Ovary (tissue), 7 donors: ENCODE measurements at regions not wholly inside any gene's neighbourhood (a gene's known extent, or its start where the extent isn't known, plus 50 kb on each side); places are given as distances from the start of the nearest gene placed in this dataset.

Source experiments
- DNase-seq, 5 donors: peaks; one replicate each; pipeline ENCODE4 v3.0.0-alpha.2; 2019 to 2020
- H3K27ac ChIP-seq, 2 donors: fragments of 200-600 bp; one replicate each; pipeline versions ENCODE4 v1.5.1 to v1.8.0; 2019 to 2022
- H3K27me3 ChIP-seq: fragments of 200-600 bp; one replicate; pipeline ENCODE4 v1.8.0; 2022
- H3K36me3 ChIP-seq: fragments of 200-600 bp; sonication (generic); one replicate; pipeline ENCODE4 v1.5.1; 2019
- H3K4me1 ChIP-seq: one replicate; pipeline ENCODE4 v1.8.1; 2013; ENCODE audit warnings: mild to moderate bottlenecking, moderate library complexity; ENCODE audit not compliant: insufficient read depth
- H3K4me3 ChIP-seq: fragments of 200-600 bp; sonication (generic); one replicate; pipeline ENCODE4 v1.5.1; 2017
- H3K9me3 ChIP-seq, 2 donors: fragments of 200-600 bp in 1 of 2; sonication (generic) in 1 of 2; one replicate each; pipeline versions ENCODE4 v1.5.1 to v1.8.1; 2013 to 2019; ENCODE audit warnings: mild to moderate bottlenecking in 1 of 2, moderate library complexity in 1 of 2
- EP300 ChIP-seq: sonication (generic); formaldehyde crosslinking; IDR thresholded peaks from one replicate; pipeline ENCODE4 v1.6.1; 2017; ENCODE audit warnings: antibody characterized with exemption
- POLR2A ChIP-seq: fragments of 450-650 bp; IDR thresholded peaks from one replicate; pipeline ENCODE4 v1.6.1; 2017; ENCODE audit warnings: antibody characterized with exemption, mild to moderate bottlenecking, moderate library complexity
- WGBS, 3 donors: extraction: QIAGEN DNeasy Blood & Tissue Kit in 1 of 3; methylation state at CpG; one replicate each; pipeline versions ENCODE4 v1.1.5 to v1.1.7; 2013 to 2017; 5-methylcytosine and 5-hydroxymethylcytosine counted together
- intact Hi-C, 4 donors: fragments of 100-400 bp; cut with DNase I; formaldehyde crosslinking; loops; one replicate each; pipeline versions ENCODE4 v1.11.0 to v1.15.1; 2022 to 2023
- TF ChIP-seq, protein P1 (sequence below), 3 donors: fragments of 450-650 bp in 2 of 3; fragments of 200-600 bp in 1 of 3; IDR thresholded peaks; one replicate each; pipeline versions ENCODE4 v1.5.1 to v1.8.0; 2016 to 2022; ENCODE audit warnings: antibody characterized with exemption in 3 of 3, mild to moderate bottlenecking in 1 of 3
- donor health status: DM: no; HTN: no; CAD: no; lungs with moderate emphysema.
- donor health status: DM: no; HTN: no; CAD: no.
- donor health status: Bipolar disorder and iron deficiency.
- donor health status: DM: no; HTN: no; CAD: no.
- donor health status: DM: yes; HTN: yes; CAD: no.

GRCh38 chrX:13472975-13473374 is 96.4 kb upstream of the EGFL6 start:
- H3K9me3 ChIP-seq = no peaks in the 10 kb centered on the region
- no peak for DNase-seq
- no peaks in the 10 kb centered on the region for H3K27me3 ChIP-seq
- H3K27ac ChIP-seq = peak overlapping the region in 1 of 2 donors; percentile 56
- TF ChIP-seq POLR2A = no peak
- no peak for TF ChIP-seq EP300
- TF ChIP-seq, protein P1, sequence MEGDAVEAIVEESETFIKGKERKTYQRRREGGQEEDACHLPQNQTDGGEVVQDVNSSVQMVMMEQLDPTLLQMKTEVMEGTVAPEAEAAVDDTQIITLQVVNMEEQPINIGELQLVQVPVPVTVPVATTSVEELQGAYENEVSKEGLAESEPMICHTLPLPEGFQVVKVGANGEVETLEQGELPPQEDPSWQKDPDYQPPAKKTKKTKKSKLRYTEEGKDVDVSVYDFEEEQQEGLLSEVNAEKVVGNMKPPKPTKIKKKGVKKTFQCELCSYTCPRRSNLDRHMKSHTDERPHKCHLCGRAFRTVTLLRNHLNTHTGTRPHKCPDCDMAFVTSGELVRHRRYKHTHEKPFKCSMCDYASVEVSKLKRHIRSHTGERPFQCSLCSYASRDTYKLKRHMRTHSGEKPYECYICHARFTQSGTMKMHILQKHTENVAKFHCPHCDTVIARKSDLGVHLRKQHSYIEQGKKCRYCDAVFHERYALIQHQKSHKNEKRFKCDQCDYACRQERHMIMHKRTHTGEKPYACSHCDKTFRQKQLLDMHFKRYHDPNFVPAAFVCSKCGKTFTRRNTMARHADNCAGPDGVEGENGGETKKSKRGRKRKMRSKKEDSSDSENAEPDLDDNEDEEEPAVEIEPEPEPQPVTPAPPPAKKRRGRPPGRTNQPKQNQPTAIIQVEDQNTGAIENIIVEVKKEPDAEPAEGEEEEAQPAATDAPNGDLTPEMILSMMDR (IDR thresholded peaks at IDR 0.05) = no peak
- peaks cover 2% of the 10 kb centered on the region for H3K4me1 ChIP-seq
- H3K4me3 ChIP-seq = no peak overlapping the region
- 27 to 39% (median 27%) methylated on average over 5 of the region's 5 CpGs for WGBS, 3 donors
- no peaks in the 10 kb centered on the region for H3K36me3 ChIP-seq
- intact Hi-C loops = no loop called here

DNA sequence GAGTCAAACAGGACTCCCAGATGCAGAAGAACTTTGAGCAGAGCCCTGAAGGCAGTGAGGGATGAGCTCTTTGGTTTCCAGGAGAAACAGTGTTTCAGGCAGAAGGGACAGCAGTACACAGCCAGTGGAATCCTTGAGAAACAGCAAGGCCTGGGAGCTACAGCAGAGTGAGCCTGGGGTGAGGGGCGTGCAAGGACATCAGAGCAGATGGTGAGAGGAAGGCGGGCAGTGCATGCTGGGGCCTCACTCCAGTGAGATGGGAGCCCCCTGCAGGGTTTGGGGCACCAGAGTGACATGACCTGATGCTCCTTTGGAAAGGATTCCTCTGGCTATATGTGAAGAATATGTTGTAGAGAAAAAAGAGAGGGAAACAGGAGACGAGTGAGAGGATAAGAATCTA is 98.1 kb upstream of the EGFL6 start:
- no peak for TF ChIP-seq POLR2A
- TF ChIP-seq, protein P1 (IDR thresholded peaks at IDR 0.05) = no peak
- H3K27ac ChIP-seq = no peak overlapping the region
- intact Hi-C loops = no loop called here
- peaks cover 2% of the 10 kb centered on the region for H3K4me1 ChIP-seq
- no peak overlapping the region for H3K4me3 ChIP-seq
- H3K36me3 ChIP-seq = no peaks in the 10 kb centered on the region
- H3K27me3 ChIP-seq = no peaks in the 10 kb centered on the region
- DNase-seq = no peak
- 61 to 67% (median 63%) methylated on average over 3 of the region's 3 CpGs for WGBS, 3 donors
- no peaks in the 10 kb centered on the region for H3K9me3 ChIP-seq

DNA sequence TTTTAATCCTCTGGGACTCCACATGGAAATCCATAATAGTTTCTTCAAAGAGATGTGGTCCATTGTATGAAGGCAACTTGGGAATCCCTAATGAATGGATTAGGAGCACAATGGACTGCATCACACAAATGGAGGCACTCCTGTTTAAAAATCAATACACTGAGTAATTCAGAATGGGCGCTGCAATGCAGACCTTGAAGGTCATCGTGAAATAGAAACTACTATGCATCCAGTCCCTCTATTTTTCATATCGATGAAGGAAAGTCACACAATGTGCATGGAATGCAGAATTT is 98.8 kb upstream of the EGFL6 start:
- Histone ChIP-seq H3K4me1 (peaks cover 2% of the 10 kb centered on the region), H3K36me3 (no peaks in the 10 kb centered on the region), H3K9me3 (no peaks in the 10 kb centered on the region), H3K27me3 (no peaks in the 10 kb centered on the region), H3K27ac (no peak overlapping the region), H3K4me3 (no peak overlapping the region)
- TF ChIP-seq POLR2A (no peak), EP300 (no peak)
- TF ChIP-seq, protein P1 (IDR thresholded peaks at IDR 0.05) = no peak
- intact Hi-C loops = no loop called here
- DNase-seq = no peak
- WGBS, 3 donors = 85 to 89% (median 89%) methylated on average over 3 of the region's 3 CpGs

DNA sequence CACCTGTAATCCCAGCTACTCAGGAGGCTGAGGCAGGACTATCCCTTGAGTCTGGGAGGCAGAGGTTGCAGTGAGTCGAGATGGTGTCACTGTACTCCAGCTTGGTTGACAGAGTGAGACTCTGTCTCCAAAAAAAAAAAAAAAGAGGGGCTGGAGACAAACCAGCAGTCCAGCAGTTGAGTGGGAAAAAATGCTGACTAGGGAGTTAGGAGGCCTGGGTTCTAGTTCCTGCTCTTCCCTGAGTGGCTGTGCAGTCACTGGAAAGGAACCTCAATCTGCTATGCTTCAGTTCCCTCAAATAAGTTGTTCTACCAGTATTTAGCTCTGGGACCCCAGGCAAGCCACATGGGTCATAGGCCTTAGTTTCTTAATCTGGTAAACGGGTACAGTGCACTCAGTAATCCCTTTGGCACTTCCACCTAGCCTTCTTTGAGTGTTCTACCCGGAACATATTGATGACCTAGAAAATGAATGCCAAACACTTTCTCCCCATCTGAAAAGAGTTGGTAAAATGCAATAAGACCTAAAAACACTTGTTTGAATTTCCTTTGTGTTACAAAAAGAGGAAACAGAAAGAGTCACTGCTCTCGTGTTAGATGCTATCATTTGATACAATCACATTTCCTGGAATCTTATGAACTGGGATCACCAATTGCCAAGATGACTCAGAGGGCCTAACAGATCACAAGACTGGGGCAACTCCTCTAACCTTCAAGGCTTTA is 99.3 kb upstream of the EGFL6 start:
- Histone ChIP-seq H3K4me3 (no peak overlapping the region), H3K27me3 (no peaks in the 10 kb centered on the region), H3K4me1 (peaks cover 2% of the 10 kb centered on the region), H3K27ac (no peak overlapping the region), H3K9me3 (no peaks in the 10 kb centered on the region), H3K36me3 (no peaks in the 10 kb centered on the region)
- intact Hi-C loops = no loop called here
- TF ChIP-seq POLR2A (no peak), EP300 (no peak)
- TF ChIP-seq, protein P1 (IDR thresholded peaks at IDR 0.05) = no peak
- no peak for DNase-seq
- WGBS, 3 donors = 70 to 82% (median 80%) methylated on average over 4 of the region's 4 CpGs
